ENCODE measurements at regions not wholly inside any gene's neighbourhood (a gene's known extent, or its start where the extent isn't known, plus 50 kb on each side); places are given as distances from the start of the nearest gene placed in this dataset.
"Not testable (repeated sequence)": the region's sequence is repeated elsewhere in the genome, so short reads cannot be mapped to it uniquely, and the experiment has no call there.

- H3K4me1 ChIP-seq (ENCODE audit: control insufficient read depth, extremely low read depth, insufficient read depth, low read length); H2AFZ ChIP-seq (ENCODE audit: low read depth, low read length); H3K79me2 ChIP-seq (ENCODE audit: control insufficient read depth, insufficient read depth, low read length); H3K27me3 ChIP-seq (ENCODE audit: control insufficient read depth in 2 of 2, insufficient read depth in 2 of 2, low read length in 2 of 2); H3K9ac ChIP-seq (replicated peaks; ENCODE audit: extremely low read depth, insufficient read depth, low read length); BruUV-seq (replicated peaks); dilution Hi-C loops (cut with MboI; ENCODE audit: extremely low pct_ligation_motif_present, low sequenced_read_pairs); H3K4me3 ChIP-seq (replicated peaks in 1 of 3; ENCODE audit: insufficient read depth in 1 of 3, low read depth in 1 of 3, low read length in 3 of 3); POLR2A ChIA-PET; H3K4me2 ChIP-seq (ENCODE audit: insufficient read depth, low read length); intact Hi-C loops (cut with micrococcal nuclease); FAIRE-seq; H3K9me1 ChIP-seq (replicated peaks; ENCODE audit: control insufficient read depth, extremely low read depth, insufficient read depth, low read length); H4K20me1 ChIP-seq (replicated peaks; ENCODE audit: control insufficient read depth, extremely low read depth, insufficient read depth, low read length); H3K36me3 ChIP-seq (ENCODE audit: control insufficient read depth in 2 of 2, extremely low read depth in 1 of 2, insufficient read depth in 2 of 2, low read length in 2 of 2); H3K27ac ChIP-seq (ENCODE audit: insufficient read depth, low read depth, low read length); DNase-seq (ENCODE audit: low read depth, low spot score); H3K9me3 ChIP-seq (replicated peaks; ENCODE audit: control insufficient read depth, insufficient read depth, low read length): not testable (repeated sequence)
- CTCF ChIA-PET: interaction anchor here (0.9 kb wide), 1 partner anchor 79 kb away, joined by 3 read pairs; no protein-coding TSS in a partner anchor
These were observed 200.9 kb upstream of the PITRM1 start for GRCh38 chr10:3373374-3374027.

- Histone ChIP-seq H3K4me1 (ENCODE audit: control insufficient read depth, extremely low read depth, insufficient read depth, low read length) (no peaks in the 10 kb centered on the region), H3K9ac (replicated peaks; ENCODE audit: extremely low read depth, insufficient read depth, low read length) (no peak overlapping the region), H3K27ac (ENCODE audit: insufficient read depth, low read depth, low read length) (no peak overlapping the region), H3K9me3 (replicated peaks; ENCODE audit: control insufficient read depth, insufficient read depth, low read length) (no peaks in the 10 kb centered on the region), H2AFZ (ENCODE audit: low read depth, low read length) (no peak overlapping the region), H4K20me1 (replicated peaks; ENCODE audit: control insufficient read depth, extremely low read depth, insufficient read depth, low read length) (no peaks in the 10 kb centered on the region), H3K79me2 (ENCODE audit: control insufficient read depth, insufficient read depth, low read length) (no peaks in the 10 kb centered on the region), H3K4me3 (replicated peaks in 1 of 3; ENCODE audit: insufficient read depth in 1 of 3, low read depth in 1 of 3, low read length in 3 of 3) (no peak overlapping the region), H3K4me2 (ENCODE audit: insufficient read depth, low read length) (no peak overlapping the region), H3K9me1 (replicated peaks; ENCODE audit: control insufficient read depth, extremely low read depth, insufficient read depth, low read length) (no peaks in the 10 kb centered on the region), H3K36me3 (ENCODE audit: control insufficient read depth in 2 of 2, extremely low read depth in 1 of 2, insufficient read depth in 2 of 2, low read length in 2 of 2) (no peaks in the 10 kb centered on the region), H3K27me3 (ENCODE audit: control insufficient read depth in 2 of 2, insufficient read depth in 2 of 2, low read length in 2 of 2) (no peaks in the 10 kb centered on the region)
- BruUV-seq (replicated peaks): no TSS peak
- no peak for DNase-seq (ENCODE audit: low read depth, low spot score)
- ChIA-PET CTCF (no interaction called here), POLR2A (no interaction called here)
- TF ChIP-seq GATA2 (IDR thresholded peaks at IDR 0.05; ENCODE audit: insufficient read depth, insufficient read length, low read depth, low read length): no peak
- TF ChIP-seq POLR2A (IDR thresholded peaks at IDR 0.05; ENCODE audit: low read depth, low read length): no peak
- TF ChIP-seq CTCF (IDR thresholded peaks at IDR 0.05; ENCODE audit: extremely low read depth in 1 of 2, insufficient read depth in 1 of 2, low read depth in 1 of 2, low read length in 2 of 2): no peak
- TF ChIP-seq EZH2 (IDR thresholded peaks at IDR 0.05; ENCODE audit: borderline replicate concordance, low read depth, low read length, severe bottlenecking): no peak
- TF ChIP-seq POLR2AphosphoS5 (IDR thresholded peaks at IDR 0.05; ENCODE audit: insufficient read depth, low read depth, low read length): no peak
- no peak for TF ChIP-seq MYC (IDR thresholded peaks at IDR 0.05; ENCODE audit: low read depth, low read length)
- no peak for TF ChIP-seq JUN (IDR thresholded peaks at IDR 0.05; ENCODE audit: borderline replicate concordance, insufficient read depth, insufficient read length, low read depth)
- TF ChIP-seq FOS (IDR thresholded peaks at IDR 0.05; ENCODE audit: borderline replicate concordance, insufficient read depth, low read length): no peak
- TF ChIP-seq, protein P1, sequence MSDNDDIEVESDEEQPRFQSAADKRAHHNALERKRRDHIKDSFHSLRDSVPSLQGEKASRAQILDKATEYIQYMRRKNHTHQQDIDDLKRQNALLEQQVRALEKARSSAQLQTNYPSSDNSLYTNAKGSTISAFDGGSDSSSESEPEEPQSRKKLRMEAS (IDR thresholded peaks at IDR 0.05; ENCODE audit: insufficient read depth, insufficient read length): no peak
- no peak for FAIRE-seq
- intact Hi-C loops (cut with micrococcal nuclease): no loop called here
- dilution Hi-C loops (cut with MboI; ENCODE audit: extremely low pct_ligation_motif_present, low sequenced_read_pairs): no loop called here
These were observed 199.7 kb upstream of the PITRM1 start for GRCh38 chr10:3372281-3372680.

- H3K4me2 ChIP-seq (ENCODE audit: insufficient read depth, low read length); H3K27me3 ChIP-seq (ENCODE audit: control insufficient read depth in 2 of 2, insufficient read depth in 2 of 2, low read length in 2 of 2); DNase-seq (ENCODE audit: low read depth, low spot score); POLR2A ChIA-PET; H3K36me3 ChIP-seq (ENCODE audit: control insufficient read depth in 2 of 2, extremely low read depth in 1 of 2, insufficient read depth in 2 of 2, low read length in 2 of 2); H3K9me1 ChIP-seq (replicated peaks; ENCODE audit: control insufficient read depth, extremely low read depth, insufficient read depth, low read length); H3K27ac ChIP-seq (ENCODE audit: insufficient read depth, low read depth, low read length); CTCF ChIA-PET; H2AFZ ChIP-seq (ENCODE audit: low read depth, low read length); H3K9ac ChIP-seq (replicated peaks; ENCODE audit: extremely low read depth, insufficient read depth, low read length); H3K4me3 ChIP-seq (replicated peaks in 1 of 3; ENCODE audit: insufficient read depth in 1 of 3, low read depth in 1 of 3, low read length in 3 of 3); dilution Hi-C loops (cut with MboI; ENCODE audit: extremely low pct_ligation_motif_present, low sequenced_read_pairs); H4K20me1 ChIP-seq (replicated peaks; ENCODE audit: control insufficient read depth, extremely low read depth, insufficient read depth, low read length); H3K79me2 ChIP-seq (ENCODE audit: control insufficient read depth, insufficient read depth, low read length); intact Hi-C loops (cut with micrococcal nuclease); H3K9me3 ChIP-seq (replicated peaks; ENCODE audit: control insufficient read depth, insufficient read depth, low read length); FAIRE-seq; H3K4me1 ChIP-seq (ENCODE audit: control insufficient read depth, extremely low read depth, insufficient read depth, low read length); BruUV-seq (replicated peaks): not testable (repeated sequence)
These were observed 199.0 kb upstream of the PITRM1 start for GRCh38 chr10:3371624-3372023.
